CD4-positive, alpha-beta T cell (primary cell): ENCODE measurements at regions not wholly inside any gene's neighbourhood (a gene's known extent, or its start where the extent isn't known, plus 50 kb on each side); places are given as distances from the start of the nearest gene placed in this dataset.
"Not testable (repeated sequence)": the region's sequence is repeated elsewhere in the genome, so short reads cannot be mapped to it uniquely, and the experiment has no call there.

ENCODE experiments used
- ATAC-seq: fragments of 200-7000 bp; cut with Tn5 transposase; one replicate; pipeline ENCODE4 v1.10.0; 2022; ENCODE audit warnings: mild to moderate bottlenecking; ENCODE audit not compliant: poor library complexity
- CTCF ChIA-PET: fragments of 350-600 bp; sonication (Branson Sonifier 250); formaldehyde crosslinking; loops from one replicate; lab custom pipeline; 2021; ENCODE audit warnings: antibody characterized with exemption, inconsistent platforms; lab: Charles Lee
- POLR2A ChIA-PET: fragments of 350-600 bp; sonication (Branson Sonifier 250); formaldehyde crosslinking; loops from one replicate; lab custom pipeline; 2021; ENCODE audit warnings: antibody characterized with exemption, inconsistent platforms; lab: Charles Lee
- DNase-seq, 14 experiments: peaks; one replicate each; pipeline ENCODE4 v3.0.0-alpha.2; 2013 to 2020; ENCODE audit warnings: mixed read lengths in 2 of 14
- H3K27ac ChIP-seq, 2 donors: one replicate each; pipeline versions ENCODE4 v1.5.1 to v1.7.0; 2013; ENCODE audit warnings: low read length in 2 of 2, low read depth in 1 of 2, mild to moderate bottlenecking in 1 of 2
- H3K27me3 ChIP-seq, 2 experiments: 1 replicate in 1 of 2; 2 replicates in 1 of 2; pipeline versions ENCODE4 v1.6.1 to v1.7.0; 2013; ENCODE audit warnings: low read length in 2 of 2, control low read depth in 1 of 2, mild to moderate bottlenecking in 1 of 2, moderate library complexity in 1 of 2; ENCODE audit not compliant: insufficient read depth in 2 of 2, control insufficient read depth in 1 of 2
- H3K36me3 ChIP-seq: one replicate; pipeline ENCODE4 v1.6.1; 2013; ENCODE audit warnings: low read length, control low read depth; ENCODE audit not compliant: insufficient read depth
- H3K4me1 ChIP-seq: one replicate; pipeline ENCODE4 v1.6.1; 2013; ENCODE audit warnings: low read length, control low read depth; ENCODE audit not compliant: insufficient read depth
- H3K4me3 ChIP-seq: one replicate; pipeline ENCODE4 v1.5.1; 2013; ENCODE audit warnings: mild to moderate bottlenecking, low read length, moderate library complexity
- H3K9me3 ChIP-seq, 2 experiments: 1 replicate in 1 of 2; 2 replicates in 1 of 2; pipeline versions ENCODE4 v1.6.1 to v1.7.0; 2013; ENCODE audit warnings: low read length in 2 of 2, mild to moderate bottlenecking in 2 of 2, control low read depth in 1 of 2, moderate library complexity in 1 of 2; ENCODE audit not compliant: control insufficient read depth in 1 of 2, insufficient read depth in 1 of 2
- H3K27ac Mint-ChIP-seq: one replicate; pipeline ENCODE4 v1.8.0; 2020; ENCODE audit warnings: mixed read lengths
- H3K27me3 Mint-ChIP-seq: one replicate; pipeline ENCODE4 v1.8.0; 2021; ENCODE audit warnings: mixed read lengths
- H3K36me3 Mint-ChIP-seq: one replicate; pipeline ENCODE4 v1.8.0; 2021; ENCODE audit warnings: low read depth, mixed read lengths
- H3K4me1 Mint-ChIP-seq: one replicate; pipeline ENCODE4 v1.8.0; 2021; ENCODE audit warnings: low read depth, mixed read lengths
- H3K4me3 Mint-ChIP-seq: one replicate; pipeline ENCODE4 v1.8.0; 2020; ENCODE audit warnings: mild to moderate bottlenecking, mixed read lengths
- H3K9me3 Mint-ChIP-seq: one replicate; pipeline ENCODE4 v1.8.0; 2020; ENCODE audit warnings: mixed read lengths
- CTCF ChIP-seq: fragments of 200-600 bp; IDR thresholded peaks from one replicate; pipeline ENCODE4 v1.8.0; 2022; ENCODE audit warnings: antibody characterized with exemption, mild to moderate bottlenecking
- intact Hi-C, 2 experiments: fragments of 100-400 bp; cut with DNase I in 1 of 2; cut with micrococcal nuclease in 1 of 2; formaldehyde crosslinking; loops; one replicate each; pipeline versions ENCODE4 v1.15.1 to v1.9.0; 2023 to 2025; cut with DNase I, micrococcal nuclease

GRCh38 chr13:81375709-81376108, 1034.8 kb upstream of the SPRY2 start:
- no peaks in the 10 kb centered on the region for H3K27me3 ChIP-seq
- no peaks in the 10 kb centered on the region for H3K9me3 ChIP-seq
- DNase-seq, result no peak
- ChIA-PET POLR2A (no interaction called here), CTCF (interaction anchor here (0.6 kb wide), 1 partner anchor 75 kb away, joined by 5 read pairs; no protein-coding TSS in a partner anchor)
- Mint-ChIP-seq H3K27ac (no peak overlapping the region), H3K9me3 (peaks cover 15% of the 10 kb centered on the region), H3K36me3 (no peaks in the 10 kb centered on the region), H3K4me1 (no peaks in the 10 kb centered on the region), H3K4me3 (no peak overlapping the region), H3K27me3 (no peaks in the 10 kb centered on the region)
- no peak for TF ChIP-seq CTCF
- intact Hi-C loops, result no loop called here
- no peaks in the 10 kb centered on the region for H3K36me3 ChIP-seq
- H3K4me1 ChIP-seq, result no peaks in the 10 kb centered on the region
- no peak overlapping the region for H3K4me3 ChIP-seq
- ATAC-seq, result no peak
- no peak overlapping the region for H3K27ac ChIP-seq

GRCh38 chr13:81362711-81363110, 1021.8 kb upstream of the SPRY2 start:
- CTCF ChIA-PET, H3K27me3 Mint-ChIP-seq, H3K9me3 Mint-ChIP-seq, H3K36me3 Mint-ChIP-seq, H3K36me3 ChIP-seq, DNase-seq, H3K27ac ChIP-seq, POLR2A ChIA-PET, H3K4me3 Mint-ChIP-seq, H3K4me1 Mint-ChIP-seq, intact Hi-C loops, H3K4me3 ChIP-seq, H3K27me3 ChIP-seq, H3K4me1 ChIP-seq, ATAC-seq, H3K27ac Mint-ChIP-seq: not testable (repeated sequence)
- H3K9me3 ChIP-seq, result peaks cover 0 to 19% of the 10 kb centered on the region in 2 experiments

GRCh38 chr13:81350056-81350455, 1009.1 kb upstream of the SPRY2 start:
- H3K4me1 Mint-ChIP-seq, result no peaks in the 10 kb centered on the region
- H3K27ac Mint-ChIP-seq, result no peak overlapping the region
- Histone ChIP-seq H3K9me3 (no peaks in the 10 kb centered on the region), H3K27me3 (no peaks in the 10 kb centered on the region), H3K4me3 (no peak overlapping the region), H3K27ac (no peak overlapping the region), H3K36me3 (no peaks in the 10 kb centered on the region), H3K4me1 (no peaks in the 10 kb centered on the region)
- H3K27me3 Mint-ChIP-seq, result no peaks in the 10 kb centered on the region
- intact Hi-C loops, result no loop called here
- no peak overlapping the region for H3K4me3 Mint-ChIP-seq
- no peak for TF ChIP-seq CTCF
- H3K36me3 Mint-ChIP-seq, result no peaks in the 10 kb centered on the region
- DNase-seq, result no peak
- peaks cover 9% of the 10 kb centered on the region for H3K9me3 Mint-ChIP-seq
- POLR2A ChIA-PET, result no interaction called here
- CTCF ChIA-PET, result no interaction called here
- no peak for ATAC-seq

- CTCF ChIA-PET, H3K27me3 Mint-ChIP-seq, DNase-seq, H3K36me3 Mint-ChIP-seq, H3K36me3 ChIP-seq, H3K4me3 ChIP-seq, H3K4me3 Mint-ChIP-seq, intact Hi-C loops, H3K27me3 ChIP-seq, H3K27ac ChIP-seq, H3K4me1 Mint-ChIP-seq, H3K4me1 ChIP-seq, POLR2A ChIA-PET, H3K27ac Mint-ChIP-seq, ATAC-seq: not testable (repeated sequence)
- H3K9me3 ChIP-seq, result peaks cover 0 to 16% of the 10 kb centered on the region in 2 experiments
- H3K9me3 Mint-ChIP-seq, result peaks cover 11% of the 10 kb centered on the region
These were observed 999.5 kb upstream of the SPRY2 start for GRCh38 chr13:81340118-81341069.

- H3K9me3 Mint-ChIP-seq, result peaks cover 10% of the 10 kb centered on the region
- H3K4me3 ChIP-seq, H3K4me1 Mint-ChIP-seq, POLR2A ChIA-PET, CTCF ChIA-PET, DNase-seq, H3K27ac ChIP-seq, ATAC-seq, intact Hi-C loops, H3K27me3 Mint-ChIP-seq, H3K36me3 ChIP-seq, H3K36me3 Mint-ChIP-seq, H3K27ac Mint-ChIP-seq, H3K4me3 Mint-ChIP-seq, H3K27me3 ChIP-seq, H3K4me1 ChIP-seq: not testable (repeated sequence)
- H3K9me3 ChIP-seq, result peaks cover 0 to 21% of the 10 kb centered on the region in 2 experiments
These were observed 998.7 kb upstream of the SPRY2 start for GRCh38 chr13:81339666-81340065.
